MM.1S (cell line): ENCODE measurements at regions not wholly inside any gene's neighbourhood (a gene's known extent, or its start where the extent isn't known, plus 50 kb on each side); places are given as distances from the start of the nearest gene placed in this dataset.
"Not testable (repeated sequence)": the region's sequence is repeated elsewhere in the genome, so short reads cannot be mapped to it uniquely, and the experiment has no call there.

Source experiments
- DNase-seq: peaks from one replicate; pipeline ENCODE4 v3.0.0-alpha.2; 2015
- H2AFZ ChIP-seq: fragments of 300-600 bp; sonication (generic); 2 replicates; pipeline ENCODE4 v1.6.0; 2016; ENCODE audit warnings: antibody characterized with exemption, low read length
- H3F3A ChIP-seq: fragments of 300-600 bp; sonication (generic); 2 replicates; pipeline ENCODE4 v1.6.1; 2016; ENCODE audit warnings: mild to moderate bottlenecking, antibody characterized with exemption, low read length, moderate library complexity, mixed read lengths; ENCODE audit not compliant: insufficient read depth
- H3K27ac ChIP-seq: fragments of 300-600 bp; sonication (generic); 2 replicates; pipeline ENCODE4 v1.5.1; 2016; ENCODE audit warnings: mild to moderate bottlenecking, low read length
- H3K27me3 ChIP-seq: fragments of 300-600 bp; sonication (generic); replicated peaks from 2 replicates; pipeline ENCODE4 v1.6.0; 2016; ENCODE audit warnings: low read length; ENCODE audit not compliant: insufficient read depth
- H3K36me3 ChIP-seq: fragments of 300-600 bp; sonication (generic); replicated peaks from 2 replicates; pipeline ENCODE4 v1.6.1; 2016; ENCODE audit warnings: mild to moderate bottlenecking, low read length, mixed read lengths; ENCODE audit not compliant: insufficient read depth
- H3K4me1 ChIP-seq: fragments of 300-600 bp; sonication (generic); 2 replicates; pipeline ENCODE4 v1.6.1; 2016; ENCODE audit warnings: low read length, mixed read lengths
- H3K4me2 ChIP-seq: fragments of 300-600 bp; sonication (generic); 2 replicates; pipeline ENCODE4 v1.6.0; 2016; ENCODE audit warnings: low read depth, low read length
- H3K4me3 ChIP-seq: fragments of 300-600 bp; sonication (generic); 2 replicates; pipeline ENCODE4 v1.5.1; 2016; ENCODE audit warnings: low read length, mixed read lengths
- H3K79me2 ChIP-seq: fragments of 300-600 bp; sonication (generic); 2 replicates; pipeline ENCODE4 v1.6.1; 2016; ENCODE audit warnings: mixed run types, low read length, mixed read lengths
- H3K9ac ChIP-seq: fragments of 300-600 bp; sonication (generic); 2 replicates; pipeline ENCODE4 v1.6.1; 2016; ENCODE audit warnings: low read length, mixed read lengths
- H3K9me2 ChIP-seq: fragments of 300-600 bp; sonication (generic); replicated peaks from 2 replicates; pipeline ENCODE4 v1.6.1; 2016; ENCODE audit warnings: mild to moderate bottlenecking, low read length, mixed read lengths; ENCODE audit not compliant: insufficient read depth
- H3K9me3 ChIP-seq: fragments of 300-600 bp; sonication (generic); replicated peaks from 2 replicates; pipeline ENCODE4 v1.6.1; 2016; ENCODE audit warnings: mild to moderate bottlenecking, low read length, mixed read lengths; ENCODE audit not compliant: insufficient read depth
- H4K20me1 ChIP-seq: fragments of 300-600 bp; sonication (generic); 2 replicates; pipeline ENCODE4 v1.6.1; 2016; ENCODE audit warnings: mild to moderate bottlenecking, low read length, moderate library complexity, mixed read lengths; ENCODE audit not compliant: insufficient read depth
- EZH2 ChIP-seq: fragments of 300-600 bp; sonication (generic); optimal IDR thresholded peaks from 2 replicates; pipeline ENCODE3; 2017; ENCODE audit warnings: low read depth, mild to moderate bottlenecking, antibody characterized with exemption, low read length, mixed read lengths
- EZH2phosphoT487 ChIP-seq: fragments of 300-600 bp; sonication (generic); IDR thresholded peaks from 2 replicates; pipeline ENCODE4 v1.6.1; 2018; ENCODE audit warnings: antibody characterized with exemption, low read length
- TF ChIP-seq, protein P1 (sequence below): fragments of 300-600 bp; sonication (generic); IDR thresholded peaks from 2 replicates; pipeline ENCODE4 v1.5.1; 2016; ENCODE audit warnings: antibody characterized with exemption, low read length, mixed read lengths

DNA sequence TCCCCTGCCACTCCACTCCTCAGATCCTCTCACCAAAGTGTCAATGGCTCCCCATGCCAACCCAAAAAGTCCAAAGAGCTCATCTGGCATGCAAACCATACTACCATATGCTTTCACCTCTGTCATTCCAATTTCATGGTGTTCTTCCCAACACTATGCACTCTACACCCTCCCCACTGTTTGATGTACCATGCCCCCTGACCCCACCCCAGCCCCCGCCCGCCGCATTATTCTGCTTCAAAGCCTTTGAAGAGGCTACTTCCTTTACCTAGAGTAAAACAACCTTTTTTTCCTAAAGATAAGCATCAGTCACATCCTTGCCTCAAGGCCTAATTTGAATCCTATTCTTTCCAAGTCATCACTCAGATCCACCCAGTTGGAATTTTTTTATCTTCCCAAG is 226.3 kb downstream of the DEPDC1B start:
- H3K4me2 ChIP-seq: no peak overlapping the region
- no peak for TF ChIP-seq EZH2phosphoT487
- TF ChIP-seq, protein P1, sequence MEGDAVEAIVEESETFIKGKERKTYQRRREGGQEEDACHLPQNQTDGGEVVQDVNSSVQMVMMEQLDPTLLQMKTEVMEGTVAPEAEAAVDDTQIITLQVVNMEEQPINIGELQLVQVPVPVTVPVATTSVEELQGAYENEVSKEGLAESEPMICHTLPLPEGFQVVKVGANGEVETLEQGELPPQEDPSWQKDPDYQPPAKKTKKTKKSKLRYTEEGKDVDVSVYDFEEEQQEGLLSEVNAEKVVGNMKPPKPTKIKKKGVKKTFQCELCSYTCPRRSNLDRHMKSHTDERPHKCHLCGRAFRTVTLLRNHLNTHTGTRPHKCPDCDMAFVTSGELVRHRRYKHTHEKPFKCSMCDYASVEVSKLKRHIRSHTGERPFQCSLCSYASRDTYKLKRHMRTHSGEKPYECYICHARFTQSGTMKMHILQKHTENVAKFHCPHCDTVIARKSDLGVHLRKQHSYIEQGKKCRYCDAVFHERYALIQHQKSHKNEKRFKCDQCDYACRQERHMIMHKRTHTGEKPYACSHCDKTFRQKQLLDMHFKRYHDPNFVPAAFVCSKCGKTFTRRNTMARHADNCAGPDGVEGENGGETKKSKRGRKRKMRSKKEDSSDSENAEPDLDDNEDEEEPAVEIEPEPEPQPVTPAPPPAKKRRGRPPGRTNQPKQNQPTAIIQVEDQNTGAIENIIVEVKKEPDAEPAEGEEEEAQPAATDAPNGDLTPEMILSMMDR: no peak
- no peak for TF ChIP-seq EZH2
- H3K4me3 ChIP-seq: no peak overlapping the region
- H3F3A ChIP-seq: no peaks in the 10 kb centered on the region
- no peaks in the 10 kb centered on the region for H3K9me2 ChIP-seq
- no peaks in the 10 kb centered on the region for H3K27me3 ChIP-seq
- no peaks in the 10 kb centered on the region for H3K9me3 ChIP-seq
- no peak for DNase-seq
- H3K9ac ChIP-seq: no peak overlapping the region
- H3K4me1 ChIP-seq: no peaks in the 10 kb centered on the region
- no peaks in the 10 kb centered on the region for H3K79me2 ChIP-seq
- H3K27ac ChIP-seq: no peak overlapping the region
- H4K20me1 ChIP-seq: no peaks in the 10 kb centered on the region
- H2AFZ ChIP-seq: no peak overlapping the region
- no peaks in the 10 kb centered on the region for H3K36me3 ChIP-seq

DNA sequence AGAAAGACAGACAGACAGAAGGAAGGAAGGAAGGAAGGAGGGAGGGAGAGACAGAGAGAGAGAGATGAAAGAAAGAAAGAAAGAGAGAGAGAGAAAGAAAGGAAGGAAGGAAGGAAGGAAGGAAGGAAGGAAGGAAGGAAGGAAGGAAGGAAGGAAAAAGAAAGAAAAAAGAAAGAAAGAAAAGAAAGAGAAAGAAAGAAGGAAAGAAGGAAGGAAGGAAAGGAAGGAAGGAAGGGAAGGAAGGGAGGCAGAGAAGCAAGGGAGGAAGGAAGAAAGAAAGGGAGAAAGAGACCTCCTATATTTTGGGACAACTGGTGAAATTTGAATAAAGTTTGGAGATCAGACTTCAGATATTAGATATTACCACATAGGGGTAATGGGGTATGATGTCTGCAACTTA is 226.9 kb downstream of the DEPDC1B start:
- not testable (repeated sequence) for H3K9me2 ChIP-seq, H2AFZ ChIP-seq, H3K27ac ChIP-seq, H3F3A ChIP-seq, H3K9ac ChIP-seq, H4K20me1 ChIP-seq, H3K9me3 ChIP-seq, H3K4me3 ChIP-seq, H3K36me3 ChIP-seq, H3K27me3 ChIP-seq, DNase-seq, H3K4me1 ChIP-seq, H3K4me2 ChIP-seq, H3K79me2 ChIP-seq

DNA sequence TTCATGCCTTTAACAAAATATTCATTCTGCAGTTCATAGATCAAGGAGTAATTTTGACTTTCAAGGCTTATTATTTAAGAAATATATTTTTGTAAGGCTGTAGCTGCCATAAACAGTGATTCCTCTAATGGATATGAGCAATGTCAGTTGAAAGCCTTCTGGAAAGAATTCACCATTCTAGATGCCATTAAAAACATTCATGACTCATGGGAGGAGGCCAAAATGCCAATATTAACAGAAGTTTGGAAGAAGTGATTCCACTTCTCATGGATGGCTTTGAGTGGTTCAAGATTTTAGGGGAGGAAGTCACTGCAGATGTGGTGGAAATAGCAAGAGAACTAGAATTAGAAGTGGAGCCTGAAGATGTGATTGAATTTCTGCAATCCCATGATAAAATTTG is 229.1 kb downstream of the DEPDC1B start:
- Histone ChIP-seq H3F3A (no peaks in the 10 kb centered on the region), H3K9ac (no peak overlapping the region), H3K27ac (no peak overlapping the region), H3K9me3 (no peaks in the 10 kb centered on the region), H3K36me3 (no peaks in the 10 kb centered on the region), H2AFZ (no peak overlapping the region), H4K20me1 (no peaks in the 10 kb centered on the region), H3K9me2 (no peaks in the 10 kb centered on the region), H3K79me2 (no peaks in the 10 kb centered on the region), H3K27me3 (no peaks in the 10 kb centered on the region), H3K4me2 (no peak overlapping the region), H3K4me1 (no peaks in the 10 kb centered on the region), H3K4me3 (no peak overlapping the region)
- no peak for DNase-seq
- no peak for TF ChIP-seq EZH2phosphoT487
- TF ChIP-seq, protein P1: no peak
- no peak for TF ChIP-seq EZH2

DNA sequence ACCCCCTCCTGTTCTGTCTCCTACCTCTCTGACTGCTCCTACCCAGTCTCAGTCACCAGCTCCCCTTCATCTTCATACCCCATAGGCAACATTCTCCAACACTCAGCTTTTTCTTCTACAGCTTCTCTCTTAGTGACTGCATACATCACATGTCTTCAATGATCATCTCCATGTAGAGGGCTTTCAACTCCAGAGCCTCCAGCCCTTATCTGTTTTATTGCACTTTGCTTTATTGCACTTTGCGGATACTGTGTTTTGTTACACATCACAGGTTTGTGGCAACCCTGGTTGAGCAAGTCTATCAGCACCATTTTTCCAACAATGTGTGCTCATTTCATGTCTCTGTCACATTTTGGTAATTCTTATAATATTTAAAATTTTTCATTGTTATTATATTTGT is 230.7 kb downstream of the DEPDC1B start:
- no peak overlapping the region for H3K4me3 ChIP-seq
- H3K27me3 ChIP-seq: no peaks in the 10 kb centered on the region
- no peaks in the 10 kb centered on the region for H3K9me3 ChIP-seq
- no peaks in the 10 kb centered on the region for H3K9me2 ChIP-seq
- no peaks in the 10 kb centered on the region for H3K4me1 ChIP-seq
- no peak overlapping the region for H3K4me2 ChIP-seq
- DNase-seq: no peak
- no peaks in the 10 kb centered on the region for H3K36me3 ChIP-seq
- TF ChIP-seq EZH2phosphoT487: no peak
- TF ChIP-seq EZH2: no peak
- TF ChIP-seq, protein P1: no peak
- H4K20me1 ChIP-seq: no peaks in the 10 kb centered on the region
- no peak overlapping the region for H3K9ac ChIP-seq
- no peak overlapping the region for H2AFZ ChIP-seq
- no peak overlapping the region for H3K27ac ChIP-seq
- H3F3A ChIP-seq: no peaks in the 10 kb centered on the region
- no peaks in the 10 kb centered on the region for H3K79me2 ChIP-seq
